ENCODE measurements at regions not wholly inside any gene's neighbourhood (a gene's known extent, or its start where the extent isn't known, plus 50 kb on each side); places are given as distances from the start of the nearest gene placed in this dataset.

DNA sequence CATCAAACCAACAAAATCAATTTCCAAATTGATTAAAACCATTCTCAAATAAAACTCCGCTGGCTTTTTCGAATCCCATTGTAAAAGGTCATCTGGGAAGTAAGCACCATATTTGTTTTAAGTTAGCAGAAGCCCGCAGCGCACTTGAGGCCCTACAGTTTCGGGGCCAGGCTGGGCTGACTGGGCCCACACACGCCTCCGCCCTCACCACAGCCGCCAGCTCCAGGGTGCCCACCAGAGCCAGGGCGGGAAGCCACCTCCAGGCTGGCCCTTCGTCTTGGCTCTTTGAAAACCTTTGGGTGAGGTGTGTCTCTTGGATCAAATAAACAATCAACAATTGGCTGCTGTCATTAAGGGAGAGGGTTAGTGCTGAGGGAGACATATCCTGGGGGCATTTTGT, 133.3 kb downstream of the SOX1 start:
- Histone ChIP-seq H3K79me2 (ENCODE audit: control insufficient read depth, insufficient read depth, low read length) (no peaks in the 10 kb centered on the region), H3K4me2 (ENCODE audit: insufficient read depth, low read length) (no peak overlapping the region), H3K27me3 (ENCODE audit: control insufficient read depth in 2 of 2, insufficient read depth in 2 of 2, low read length in 2 of 2) (no peaks in the 10 kb centered on the region), H4K20me1 (replicated peaks; ENCODE audit: control insufficient read depth, extremely low read depth, insufficient read depth, low read length) (no peaks in the 10 kb centered on the region), H3K9me1 (replicated peaks; ENCODE audit: control insufficient read depth, extremely low read depth, insufficient read depth, low read length) (no peaks in the 10 kb centered on the region), H2AFZ (ENCODE audit: low read depth, low read length) (no peak overlapping the region), H3K4me1 (ENCODE audit: control insufficient read depth, extremely low read depth, insufficient read depth, low read length) (no peaks in the 10 kb centered on the region), H3K9me3 (replicated peaks; ENCODE audit: control insufficient read depth, insufficient read depth, low read length) (peaks cover 2% of the 10 kb centered on the region), H3K27ac (ENCODE audit: insufficient read depth, low read depth, low read length) (no peak overlapping the region), H3K9ac (replicated peaks; ENCODE audit: extremely low read depth, insufficient read depth, low read length) (no peak overlapping the region), H3K4me3 (replicated peaks in 1 of 3; ENCODE audit: insufficient read depth in 1 of 3, low read depth in 1 of 3, low read length in 3 of 3) (no peak overlapping the region), H3K36me3 (ENCODE audit: control insufficient read depth in 2 of 2, extremely low read depth in 1 of 2, insufficient read depth in 2 of 2, low read length in 2 of 2) (no peaks in the 10 kb centered on the region)
- CTCF ChIA-PET = no interaction called here
- DNase-seq (ENCODE audit: low read depth, low spot score) (no peak), FAIRE-seq (no peak)
- intact Hi-C loops (cut with micrococcal nuclease) = no loop called here
- dilution Hi-C loops (cut with MboI; ENCODE audit: extremely low pct_ligation_motif_present, low sequenced_read_pairs) = no loop called here
- POLR2A ChIA-PET = no interaction called here
- TF ChIP-seq JUN (IDR thresholded peaks at IDR 0.05; ENCODE audit: borderline replicate concordance, insufficient read depth, insufficient read length, low read depth) (no peak), GATA2 (IDR thresholded peaks at IDR 0.05; ENCODE audit: insufficient read depth, insufficient read length, low read depth, low read length) (no peak), POLR2AphosphoS5 (IDR thresholded peaks at IDR 0.05; ENCODE audit: insufficient read depth, low read depth, low read length) (no peak), FOS (IDR thresholded peaks at IDR 0.05; ENCODE audit: borderline replicate concordance, insufficient read depth, low read length) (no peak), POLR2A (IDR thresholded peaks at IDR 0.05; ENCODE audit: low read depth, low read length) (no peak), MYC (IDR thresholded peaks at IDR 0.05; ENCODE audit: low read depth, low read length) (no peak), EZH2 (IDR thresholded peaks at IDR 0.05; ENCODE audit: borderline replicate concordance, low read depth, low read length, severe bottlenecking) (no peak)
- TF ChIP-seq, protein P1, sequence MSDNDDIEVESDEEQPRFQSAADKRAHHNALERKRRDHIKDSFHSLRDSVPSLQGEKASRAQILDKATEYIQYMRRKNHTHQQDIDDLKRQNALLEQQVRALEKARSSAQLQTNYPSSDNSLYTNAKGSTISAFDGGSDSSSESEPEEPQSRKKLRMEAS (IDR thresholded peaks at IDR 0.05; ENCODE audit: insufficient read depth, insufficient read length) = no peak
- TF ChIP-seq, protein P2, sequence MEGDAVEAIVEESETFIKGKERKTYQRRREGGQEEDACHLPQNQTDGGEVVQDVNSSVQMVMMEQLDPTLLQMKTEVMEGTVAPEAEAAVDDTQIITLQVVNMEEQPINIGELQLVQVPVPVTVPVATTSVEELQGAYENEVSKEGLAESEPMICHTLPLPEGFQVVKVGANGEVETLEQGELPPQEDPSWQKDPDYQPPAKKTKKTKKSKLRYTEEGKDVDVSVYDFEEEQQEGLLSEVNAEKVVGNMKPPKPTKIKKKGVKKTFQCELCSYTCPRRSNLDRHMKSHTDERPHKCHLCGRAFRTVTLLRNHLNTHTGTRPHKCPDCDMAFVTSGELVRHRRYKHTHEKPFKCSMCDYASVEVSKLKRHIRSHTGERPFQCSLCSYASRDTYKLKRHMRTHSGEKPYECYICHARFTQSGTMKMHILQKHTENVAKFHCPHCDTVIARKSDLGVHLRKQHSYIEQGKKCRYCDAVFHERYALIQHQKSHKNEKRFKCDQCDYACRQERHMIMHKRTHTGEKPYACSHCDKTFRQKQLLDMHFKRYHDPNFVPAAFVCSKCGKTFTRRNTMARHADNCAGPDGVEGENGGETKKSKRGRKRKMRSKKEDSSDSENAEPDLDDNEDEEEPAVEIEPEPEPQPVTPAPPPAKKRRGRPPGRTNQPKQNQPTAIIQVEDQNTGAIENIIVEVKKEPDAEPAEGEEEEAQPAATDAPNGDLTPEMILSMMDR (IDR thresholded peaks at IDR 0.05; ENCODE audit: extremely low read depth in 1 of 2, insufficient read depth in 1 of 2, low read depth in 1 of 2, low read length in 2 of 2) = no peak
- no TSS peak for BruUV-seq (replicated peaks)
